ENCODE measurements at regions not wholly inside any gene's neighbourhood (a gene's known extent, or its start where the extent isn't known, plus 50 kb on each side); places are given as distances from the start of the nearest gene placed in this dataset.
"Not testable (repeated sequence)": the region's sequence is repeated elsewhere in the genome, so short reads cannot be mapped to it uniquely, and the experiment has no call there.

DNA sequence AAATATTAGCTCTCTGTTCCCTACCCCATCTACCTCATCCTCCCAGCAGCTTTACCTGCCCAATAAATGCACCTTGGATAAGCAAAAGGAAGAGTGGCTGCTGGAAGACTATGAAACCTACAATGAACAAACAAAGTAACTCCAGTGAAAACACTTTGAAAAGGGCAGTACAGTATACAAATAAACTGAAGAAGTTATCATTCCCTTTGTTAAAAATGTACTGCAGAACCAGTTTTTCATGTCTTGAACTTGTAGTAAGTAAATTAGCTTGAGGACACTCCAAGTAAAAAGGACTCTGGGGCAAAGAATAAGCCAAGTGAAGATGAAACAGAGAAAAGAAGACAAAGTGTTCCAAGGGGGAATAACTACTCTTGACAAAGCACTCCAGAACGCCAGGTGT lies 457.1 kb downstream of the DTWD2 start:
- DNase-seq (ENCODE audit: low read depth): no peak
- in situ Hi-C loops (cut with HindIII; ENCODE audit: low pct_unique_long_range_greater_than_20kb, low sequenced_read_pairs): no loop called here

DNA sequence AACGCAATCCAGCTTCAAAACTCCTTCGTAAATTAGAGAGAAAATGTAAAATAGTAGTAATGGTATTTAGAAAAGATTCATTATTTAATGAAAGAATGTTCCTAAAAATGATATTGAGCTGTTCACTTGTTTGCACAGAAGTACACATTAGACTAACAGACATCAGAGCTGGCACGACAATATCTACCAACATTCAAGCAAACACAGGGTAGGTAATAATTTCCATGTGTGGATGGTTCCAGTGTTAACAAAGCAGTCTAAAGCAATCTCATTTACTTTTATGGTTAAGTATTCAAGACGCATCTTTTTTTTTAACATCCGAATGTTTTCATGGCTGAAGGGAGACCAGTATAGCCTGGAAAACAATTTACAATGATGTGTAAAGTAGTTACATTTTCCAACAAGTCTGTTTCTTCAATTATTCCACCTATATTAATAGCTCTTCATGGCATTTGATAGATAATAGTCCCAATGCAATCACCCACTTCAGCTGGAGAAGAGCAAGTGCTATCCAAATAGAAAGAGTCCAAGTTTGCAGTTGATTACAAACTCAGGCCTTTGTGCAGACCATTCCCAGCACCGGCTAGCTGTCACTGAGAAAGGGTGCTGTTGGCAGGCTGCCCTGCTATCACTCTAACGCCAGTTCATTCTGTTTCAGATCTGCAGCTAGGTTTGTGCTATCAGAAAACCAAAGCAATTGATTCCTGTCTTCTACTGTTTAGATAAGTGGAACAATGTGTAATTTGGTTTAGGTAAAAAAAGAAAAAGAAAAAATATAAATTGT lies 458.8 kb downstream of the DTWD2 start:
- no peak for DNase-seq (ENCODE audit: low read depth)
- in situ Hi-C loops (cut with HindIII; ENCODE audit: low pct_unique_long_range_greater_than_20kb, low sequenced_read_pairs): no loop called here

DNA sequence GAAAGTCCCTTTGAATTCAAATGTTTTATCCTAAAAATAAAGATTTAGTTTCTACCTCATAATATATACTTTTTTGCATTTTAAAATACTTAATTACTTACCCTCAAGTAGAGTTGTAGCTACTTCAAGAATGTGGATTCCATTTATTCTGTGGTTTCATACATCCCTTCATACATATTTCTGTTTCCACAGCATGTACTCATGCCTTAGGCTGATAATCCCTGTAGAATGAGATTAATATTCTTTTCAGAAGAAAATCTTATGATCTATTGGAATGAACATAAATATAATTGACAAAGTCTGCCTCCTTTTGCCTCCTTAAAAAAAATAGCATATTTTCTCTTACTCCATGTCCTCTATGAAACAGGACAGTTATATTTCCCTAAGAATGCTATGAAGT lies 465.7 kb downstream of the DTWD2 start:
- DNase-seq (ENCODE audit: low read depth): no peak
- in situ Hi-C loops (cut with HindIII; ENCODE audit: low pct_unique_long_range_greater_than_20kb, low sequenced_read_pairs): no loop called here

DNA sequence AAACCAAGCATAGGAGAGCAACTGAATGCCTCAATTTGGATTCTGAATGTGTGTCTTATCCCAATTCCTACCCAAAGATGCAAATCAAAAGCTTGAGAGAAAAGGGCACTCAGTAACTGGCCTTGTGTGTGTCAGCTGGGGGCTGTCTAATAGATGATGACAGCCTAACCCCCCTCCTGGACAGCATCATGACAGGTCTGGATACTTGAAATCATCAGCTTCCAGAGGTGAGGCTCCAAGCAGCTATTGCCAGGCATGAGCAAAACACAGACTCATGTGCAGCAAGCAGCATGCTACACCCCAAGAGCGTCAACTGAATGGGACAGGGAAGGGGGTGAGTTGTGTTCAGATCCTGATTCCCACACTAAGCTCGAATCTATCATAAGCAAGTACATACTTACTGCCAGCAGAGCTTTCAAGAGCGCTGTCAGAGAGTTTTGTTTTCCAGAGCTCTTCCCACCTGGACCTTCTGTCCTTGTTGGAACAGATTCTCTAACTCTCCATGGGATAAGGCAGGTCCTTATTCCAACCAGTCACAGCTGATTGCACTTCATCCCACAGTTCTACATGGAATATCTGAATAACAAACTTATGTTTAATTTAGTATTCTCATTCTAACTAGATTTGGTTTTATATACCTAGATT lies 467.5 kb downstream of the DTWD2 start:
- DNase-seq (ENCODE audit: low read depth): no peak
- in situ Hi-C loops (cut with HindIII; ENCODE audit: low pct_unique_long_range_greater_than_20kb, low sequenced_read_pairs): no loop called here

DNA sequence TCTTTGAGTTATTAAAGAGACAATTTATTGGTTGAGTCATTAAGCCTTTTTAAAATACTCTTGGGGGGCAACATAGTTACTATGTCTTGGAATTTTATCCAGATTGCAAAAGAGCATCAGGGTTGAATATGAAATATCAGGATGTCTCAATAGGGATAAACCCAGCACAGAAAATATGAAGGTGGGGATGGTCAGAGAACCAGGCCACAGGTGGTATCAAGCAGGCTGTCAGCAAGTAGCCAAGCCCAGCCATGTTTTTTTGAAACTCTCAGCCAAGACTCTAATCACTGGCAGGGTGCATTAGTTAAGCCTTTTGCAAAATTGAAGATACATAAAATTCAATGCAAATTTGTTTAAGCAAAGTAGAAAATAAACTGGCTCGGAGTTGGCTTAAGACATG lies 468.9 kb downstream of the DTWD2 start:
- no peak for DNase-seq (ENCODE audit: low read depth)
- in situ Hi-C loops (cut with HindIII; ENCODE audit: low pct_unique_long_range_greater_than_20kb, low sequenced_read_pairs): no loop called here

DNA sequence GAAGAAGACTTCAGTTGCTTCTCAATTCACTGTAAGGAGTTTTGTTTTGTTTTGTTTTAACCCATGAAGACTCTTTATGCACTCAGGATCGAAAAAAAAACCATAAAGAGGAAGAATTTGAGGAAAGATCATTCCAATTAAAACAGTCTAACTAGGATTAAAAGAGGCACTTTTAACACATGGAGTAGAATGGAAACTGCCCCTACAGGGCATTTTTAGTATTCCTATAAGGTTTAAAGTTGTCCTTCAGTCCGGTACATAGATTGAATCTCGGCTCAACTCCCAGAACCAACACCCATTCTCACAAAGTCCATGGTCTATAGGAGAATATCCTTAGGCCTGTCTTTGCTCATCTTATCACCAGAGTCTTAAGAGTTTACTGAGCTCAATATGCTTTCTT lies 469.6 kb downstream of the DTWD2 start:
- DNase-seq (ENCODE audit: low read depth): no peak
- in situ Hi-C loops (cut with HindIII; ENCODE audit: low pct_unique_long_range_greater_than_20kb, low sequenced_read_pairs): no loop called here

DNA sequence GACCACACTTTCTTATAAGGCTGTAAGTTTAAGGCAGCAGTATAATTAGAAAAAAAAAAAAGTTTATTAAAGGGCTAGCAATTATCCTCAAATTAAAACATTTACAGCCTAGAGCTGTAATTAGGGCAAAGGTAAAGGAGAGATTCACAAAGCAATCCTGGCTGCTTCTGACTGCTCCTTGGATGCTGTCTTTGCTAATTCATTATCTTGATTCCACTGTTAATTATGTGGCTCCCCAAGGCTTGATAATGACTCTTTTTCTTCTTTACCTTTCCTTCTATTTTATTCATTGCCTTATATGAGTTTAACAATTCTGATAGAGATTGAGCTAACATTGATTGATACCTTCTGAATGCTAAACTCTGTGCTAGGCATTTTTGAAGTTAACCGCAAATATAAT lies 476.5 kb downstream of the DTWD2 start:
- in situ Hi-C loops (cut with HindIII; ENCODE audit: low pct_unique_long_range_greater_than_20kb, low sequenced_read_pairs): no loop called here
- no peak for DNase-seq (ENCODE audit: low read depth)

DNA sequence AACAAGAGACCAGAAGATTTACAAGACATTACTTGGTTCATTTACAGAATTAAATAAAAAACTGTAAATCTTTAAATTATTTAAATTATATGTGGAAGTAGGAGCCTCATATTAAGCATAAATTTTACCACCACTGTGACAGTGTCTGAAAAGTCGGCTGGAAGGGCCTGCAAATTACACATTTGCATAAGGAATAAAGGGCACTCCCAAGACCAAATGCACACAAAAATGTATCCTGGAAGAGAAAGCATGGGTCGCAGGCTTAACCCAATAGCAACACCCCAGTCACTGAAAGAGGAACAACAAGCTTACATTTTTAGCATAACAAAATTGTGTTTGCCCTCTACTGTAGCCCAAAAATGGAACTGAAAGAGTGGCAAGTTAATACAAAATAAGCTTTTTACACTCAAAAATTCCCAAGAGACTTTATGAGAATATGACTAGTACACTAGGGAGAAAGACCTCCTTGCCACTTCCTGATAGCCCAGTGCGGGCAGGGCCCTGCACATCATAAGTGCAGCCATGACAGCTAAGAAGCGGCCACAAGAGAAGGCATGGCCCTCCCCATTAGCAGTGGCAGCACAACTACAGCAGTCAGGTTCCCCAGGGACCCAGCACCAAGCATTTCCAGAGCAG lies 482.0 kb downstream of the DTWD2 start:
- in situ Hi-C loops (cut with HindIII; ENCODE audit: low pct_unique_long_range_greater_than_20kb, low sequenced_read_pairs): no loop called here
- no peak for DNase-seq (ENCODE audit: low read depth)

DNA sequence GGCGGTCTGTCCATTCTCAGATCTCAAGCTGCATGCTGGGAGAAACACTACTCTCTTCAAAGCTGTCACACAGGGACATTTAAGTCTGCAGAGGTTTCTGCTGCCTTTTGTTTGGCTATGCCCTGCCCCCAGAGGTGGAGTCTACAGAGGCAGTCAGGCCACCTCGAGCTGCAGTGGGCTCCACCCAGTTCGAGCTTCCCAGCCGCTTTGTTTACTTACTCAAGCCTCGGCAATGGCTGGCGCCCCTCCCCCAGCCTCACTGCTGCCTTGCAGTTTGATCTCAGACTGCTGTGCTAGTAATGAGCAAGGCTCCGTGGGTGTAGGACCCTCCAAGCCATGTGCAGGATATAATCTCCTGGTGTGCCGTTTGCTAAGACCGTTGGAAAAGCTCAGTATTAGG lies 486.1 kb downstream of the DTWD2 start:
- DNase-seq (ENCODE audit: low read depth); in situ Hi-C loops (cut with HindIII; ENCODE audit: low pct_unique_long_range_greater_than_20kb, low sequenced_read_pairs): not testable (repeated sequence)

DNA sequence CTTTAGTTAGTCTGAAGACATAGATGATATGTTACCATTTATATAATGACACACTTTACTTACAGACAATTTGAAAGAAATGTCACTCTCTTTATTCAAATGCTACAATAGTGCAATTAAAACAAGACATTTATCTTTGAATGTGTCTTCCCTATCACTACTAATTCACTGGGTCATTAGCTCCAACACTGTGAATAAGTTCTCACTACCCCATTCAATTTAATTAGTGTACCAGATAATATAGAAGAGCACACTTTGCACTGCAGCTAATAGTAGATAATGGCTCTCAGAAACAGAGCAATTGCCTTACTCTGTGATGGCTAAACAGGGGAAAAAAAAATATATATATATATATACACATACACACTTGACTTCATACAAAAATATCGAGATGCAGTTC lies 497.0 kb downstream of the DTWD2 start:
- in situ Hi-C loops (cut with HindIII; ENCODE audit: low pct_unique_long_range_greater_than_20kb, low sequenced_read_pairs): no loop called here
- no peak for DNase-seq (ENCODE audit: low read depth)

DNA sequence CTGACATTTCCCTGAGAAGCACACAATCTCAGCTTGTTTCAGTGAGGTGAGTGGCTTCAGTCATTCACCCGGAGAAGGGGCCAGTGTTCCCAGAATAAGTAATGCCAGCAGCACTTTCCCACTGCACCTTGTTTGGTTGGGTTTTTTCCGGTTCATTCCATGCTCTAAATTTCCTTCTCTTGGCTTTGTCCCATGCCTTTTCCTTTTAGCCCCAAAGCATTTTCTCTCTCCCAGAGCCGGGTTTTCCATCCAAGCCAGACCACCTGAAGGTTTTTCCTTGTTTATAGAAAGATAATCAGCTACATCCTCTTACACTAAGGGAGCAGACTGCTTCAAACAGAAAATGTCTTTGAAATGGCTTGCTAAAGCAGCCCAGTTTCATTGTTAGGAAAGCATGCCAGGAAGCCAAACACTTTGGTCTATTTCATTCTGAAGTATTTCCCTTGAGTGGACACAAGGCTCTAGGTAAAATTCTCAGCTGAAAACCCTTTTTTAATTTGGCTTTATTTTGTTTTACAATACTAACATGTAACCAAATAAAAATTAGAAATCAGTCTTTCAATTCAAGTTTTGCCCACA lies 501.6 kb downstream of the DTWD2 start:
- DNase-seq (ENCODE audit: low read depth): no peak

DNA sequence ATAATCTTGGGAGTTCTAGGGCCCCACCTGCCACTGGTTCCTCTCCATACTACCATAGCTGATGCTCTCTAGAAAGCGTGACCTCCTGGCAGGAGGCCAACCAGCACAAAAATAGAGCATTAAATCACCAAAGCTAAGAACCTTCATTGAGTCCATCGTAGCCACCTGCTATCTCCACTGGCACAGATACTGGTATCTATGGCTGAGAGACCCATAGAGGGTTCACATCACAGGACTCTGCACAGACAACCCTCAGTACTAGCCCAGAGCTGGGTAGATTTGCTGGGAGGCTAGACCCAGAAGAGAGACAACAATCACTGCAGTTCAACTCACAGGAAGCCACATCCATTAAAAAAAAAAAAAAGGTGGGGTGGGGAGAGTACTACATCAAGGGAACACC lies 509.1 kb downstream of the DTWD2 start:
- in situ Hi-C loops (cut with HindIII; ENCODE audit: low pct_unique_long_range_greater_than_20kb, low sequenced_read_pairs): no loop called here
- no peak for DNase-seq (ENCODE audit: low read depth)

More for the DNA sequence above, 501.6 kb downstream of the DTWD2 start:
- in situ Hi-C loops (cut with HindIII; ENCODE audit: low pct_unique_long_range_greater_than_20kb, low sequenced_read_pairs): no loop called here

DNA sequence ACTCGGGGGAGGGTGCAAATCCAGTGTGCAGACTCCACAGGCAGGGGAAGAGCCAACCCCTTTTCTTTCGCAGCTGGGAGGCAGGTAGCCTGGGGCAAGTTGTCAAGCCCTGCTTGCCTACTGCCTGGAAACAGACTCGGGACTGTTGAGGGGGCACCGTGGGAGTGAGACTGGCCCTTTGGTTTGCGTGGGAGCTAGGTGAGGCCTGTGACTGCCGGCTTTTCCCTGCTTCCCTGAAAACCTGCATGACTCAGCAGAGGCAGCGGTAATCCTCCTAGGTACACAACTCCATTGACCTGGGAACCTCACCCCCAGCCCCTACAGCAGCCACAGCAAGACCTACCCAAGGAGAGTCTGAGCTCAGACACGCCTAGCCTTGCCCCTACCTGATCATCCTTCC lies 509.5 kb downstream of the DTWD2 start:
- in situ Hi-C loops (cut with HindIII; ENCODE audit: low pct_unique_long_range_greater_than_20kb, low sequenced_read_pairs): no loop called here
- DNase-seq (ENCODE audit: low read depth): no peak

DNA sequence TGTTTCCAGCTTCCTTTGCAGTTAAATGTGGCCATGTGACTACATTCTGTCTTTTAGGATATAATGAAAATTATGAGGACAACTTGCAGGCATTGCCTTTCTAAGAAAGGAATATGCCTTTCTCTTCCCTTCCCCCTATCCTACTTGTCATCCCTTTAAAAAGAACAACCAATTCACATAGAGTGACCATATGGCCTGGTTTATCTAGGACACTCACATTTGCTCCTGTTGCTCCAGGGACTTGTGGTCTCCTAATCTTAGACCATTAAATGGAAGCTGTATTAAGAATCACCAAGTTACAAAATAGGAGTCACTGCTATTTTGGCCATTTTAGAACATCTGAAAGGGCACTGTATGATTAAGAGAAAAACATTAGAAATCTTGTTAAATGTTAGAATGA lies 520.3 kb downstream of the DTWD2 start:
- no peak for DNase-seq (ENCODE audit: low read depth)
- in situ Hi-C loops (cut with HindIII; ENCODE audit: low pct_unique_long_range_greater_than_20kb, low sequenced_read_pairs): no loop called here

DNA sequence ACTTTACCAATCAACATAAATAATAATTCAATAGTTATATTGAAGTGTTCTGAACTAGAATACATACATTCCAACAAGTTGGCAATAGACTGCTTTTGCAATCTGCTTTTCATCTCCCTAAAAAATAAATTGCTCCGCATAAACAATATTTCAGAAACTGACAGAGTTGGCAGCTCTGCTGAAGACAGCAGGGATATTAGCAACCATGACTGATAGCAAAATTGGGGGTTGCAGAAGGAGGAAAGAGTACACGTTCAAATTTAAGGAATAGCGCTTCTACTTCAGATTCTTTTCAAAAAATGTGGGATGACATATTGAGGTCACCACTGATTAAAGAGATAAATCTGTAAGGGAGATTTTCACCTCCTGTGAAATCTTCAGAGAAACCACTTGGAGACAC lies 521.2 kb downstream of the DTWD2 start:
- in situ Hi-C loops (cut with HindIII; ENCODE audit: low pct_unique_long_range_greater_than_20kb, low sequenced_read_pairs): no loop called here
- DNase-seq (ENCODE audit: low read depth): no peak

DNA sequence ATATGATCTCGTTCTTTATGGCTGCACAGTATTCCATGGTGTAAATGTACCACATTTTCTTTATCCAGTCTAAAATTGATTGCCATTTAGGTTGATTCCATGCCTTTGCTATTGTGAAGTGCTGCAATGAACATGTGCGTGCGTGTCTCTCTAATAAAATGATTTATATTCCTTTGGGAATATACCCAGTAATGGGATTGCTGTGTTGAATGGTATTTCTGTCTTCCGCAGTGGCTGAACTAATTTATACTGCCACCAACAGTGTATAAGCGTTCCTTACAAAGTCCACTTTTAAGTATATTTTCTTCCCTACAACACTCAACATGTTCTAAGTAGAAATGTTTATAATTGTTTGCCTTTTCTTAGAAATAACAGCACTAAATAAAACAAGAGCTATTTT lies 521.9 kb downstream of the DTWD2 start:
- no peak for DNase-seq (ENCODE audit: low read depth)
- in situ Hi-C loops (cut with HindIII; ENCODE audit: low pct_unique_long_range_greater_than_20kb, low sequenced_read_pairs): no loop called here

DNA sequence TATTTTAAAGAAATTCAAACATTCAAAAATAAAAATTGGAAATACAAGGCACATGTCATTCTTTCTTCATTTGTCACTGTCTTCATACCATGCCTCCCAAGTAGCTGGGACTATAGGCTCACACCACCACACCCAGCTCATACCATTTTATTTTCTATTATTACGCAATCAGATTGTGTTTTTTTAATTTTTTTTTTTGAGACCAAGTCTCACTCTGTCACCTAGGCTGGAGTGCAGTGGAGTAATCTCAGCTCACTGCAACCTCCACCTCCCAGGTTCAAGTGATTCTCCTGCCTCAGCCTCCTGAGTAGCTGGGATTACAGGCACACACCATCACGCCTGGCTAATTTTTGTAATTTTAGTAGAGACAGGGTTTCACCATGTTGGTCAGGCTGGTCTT lies 526.1 kb downstream of the DTWD2 start:
- in situ Hi-C loops (cut with HindIII; ENCODE audit: low pct_unique_long_range_greater_than_20kb, low sequenced_read_pairs); DNase-seq (ENCODE audit: low read depth): not testable (repeated sequence)

DNA sequence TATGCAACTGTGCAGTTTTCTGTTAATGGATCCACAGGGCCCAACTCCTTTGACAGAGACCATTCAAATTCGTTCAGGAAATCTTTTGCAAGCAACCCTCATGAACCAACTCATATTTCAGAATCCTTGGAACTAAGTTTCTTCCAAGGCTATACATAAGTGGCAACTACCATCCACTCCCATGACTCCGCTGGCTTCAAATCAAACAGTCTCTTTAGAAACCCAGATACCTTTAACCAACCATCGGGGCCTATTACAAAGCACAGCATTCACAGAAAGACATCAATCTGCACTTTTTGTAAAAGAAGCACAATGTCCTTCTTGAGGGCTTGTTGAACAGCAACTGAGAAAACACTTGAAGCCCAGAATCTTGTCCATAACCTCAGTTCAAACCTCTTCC lies 526.9 kb downstream of the DTWD2 start:
- DNase-seq (ENCODE audit: low read depth): no peak
- in situ Hi-C loops (cut with HindIII; ENCODE audit: low pct_unique_long_range_greater_than_20kb, low sequenced_read_pairs): no loop called here

DNA sequence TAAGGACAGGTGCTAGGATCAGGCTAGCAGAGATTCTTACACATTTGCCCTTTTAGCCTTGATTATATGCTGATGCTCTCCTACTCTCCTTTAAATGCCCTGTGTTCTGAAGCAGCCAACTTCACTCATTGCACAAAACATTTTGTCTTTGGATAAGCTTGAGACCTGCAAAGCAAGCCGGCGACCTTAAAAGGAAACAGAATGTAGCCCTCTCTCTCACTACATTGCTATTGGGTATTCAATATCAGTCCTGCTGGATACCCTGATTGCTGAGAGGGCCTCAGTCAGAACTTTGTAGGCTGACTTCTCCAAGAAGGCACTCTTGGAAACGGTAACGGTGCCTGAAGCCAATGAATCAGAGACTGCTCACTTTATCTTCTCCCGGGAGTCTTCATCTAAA lies 528.9 kb downstream of the DTWD2 start:
- in situ Hi-C loops (cut with HindIII; ENCODE audit: low pct_unique_long_range_greater_than_20kb, low sequenced_read_pairs): no loop called here
- no peak for DNase-seq (ENCODE audit: low read depth)

Data from Caki2 (cell line).